A549 (cell line): ENCODE measurements at regions not wholly inside any gene's neighbourhood (a gene's known extent, or its start where the extent isn't known, plus 50 kb on each side); places are given as distances from the start of the nearest gene placed in this dataset.

Experiments used
- ATAC-seq, 2 experiments: fragments of 200-7000 bp in 1 of 2; fragments of >200 bp in 1 of 2; cut with Nextera tagmentation in 1 of 2; cut with Tn5 transposase in 1 of 2; 3 replicates each; pipeline versions ENCODE4 v1.8.0 to v1.9.1; 2018 to 2020; ENCODE audit warnings: mild to moderate bottlenecking in 1 of 2, moderate library complexity in 1 of 2
- CTCF ChIA-PET: fragments of 300-600 bp; sonication (Branson Sonifier 250); formaldehyde crosslinking; extraction: SDS; loops from one replicate; lab custom pipeline; 2021; ENCODE audit warnings: antibody characterized with exemption, inconsistent platforms; lab: Yijun Ruan, JAX
- POLR2A ChIA-PET: fragments of 350-600 bp; formaldehyde crosslinking; extraction: SDS; loops from one replicate; lab custom pipeline; 2021; ENCODE audit warnings: antibody characterized with exemption, inconsistent platforms; lab: Yijun Ruan, JAX
- DNase-seq, 2 experiments: peaks; one replicate each; pipeline versions ENCODE4 v3.0.0 to v3.0.0-alpha.2; 2011 to 2016; ENCODE audit warnings: low read depth in 1 of 2, low spot score in 1 of 2
- FAIRE-seq: peaks from 2 replicates; lab custom pipeline; 2011; peaks lifted over from hg19 to GRCh38; lab: Jason Lieb, UNC
- H3K27ac ChIP-seq, 2 experiments: fragments of >200 bp; sonication (Bioruptor Twin); formaldehyde crosslinking; 3 replicates each; pipeline ENCODE4 v1.5.1; 2016 to 2017
- H3K4me1 ChIP-seq: fragments of >200 bp; sonication (Bioruptor Twin); formaldehyde crosslinking; 3 replicates; pipeline ENCODE4 v1.6.1; 2016
- H3K4me2 ChIP-seq: fragments of >200 bp; sonication (Bioruptor Twin); formaldehyde crosslinking; 3 replicates; pipeline ENCODE4 v1.6.1; 2016
- H3K4me3 ChIP-seq: fragments of >200 bp; sonication (Bioruptor Twin); formaldehyde crosslinking; 3 replicates; pipeline ENCODE4 v1.5.1; 2016
- H3K9me3 ChIP-seq: fragments of >200 bp; sonication (Bioruptor Twin); formaldehyde crosslinking; 3 replicates; pipeline ENCODE4 v1.6.1; 2016
- EHF ChIP-seq: fragments of 250-450 bp; sonication (Bioruptor Pico); IDR thresholded peaks from 2 replicates; pipeline ENCODE4 v1.5.0; 2020; ENCODE audit warnings: mild to moderate bottlenecking
- EHMT2 ChIP-seq: fragments of 200-600 bp; sonication (generic); IDR thresholded peaks from 2 replicates; pipeline ENCODE4 v1.6.1; 2016; ENCODE audit warnings: antibody characterized with exemption, low read depth, mild to moderate bottlenecking, moderate library complexity
- EP300 ChIP-seq, 2 experiments: fragments of >200 bp; sonication (Bioruptor Twin); formaldehyde crosslinking; IDR thresholded peaks; 2 replicates in 1 of 2; 3 replicates in 1 of 2; pipeline ENCODE4 v1.6.1; 2016 to 2017
- JUN ChIP-seq, 2 experiments: fragments of >200 bp; sonication (Bioruptor Twin); formaldehyde crosslinking; IDR thresholded peaks; 2 replicates in 1 of 2; 3 replicates in 1 of 2; pipeline ENCODE4 v1.6.1; 2016 to 2017
- KDM1A ChIP-seq: fragments of 200-600 bp; sonication (generic); IDR thresholded peaks from 2 replicates; pipeline ENCODE4 v1.6.1; 2016; ENCODE audit warnings: low read depth, mild to moderate bottlenecking
- KDM5A ChIP-seq: fragments of 200-600 bp; sonication (generic); IDR thresholded peaks from 2 replicates; pipeline ENCODE4 v1.6.1; 2016; ENCODE audit warnings: antibody characterized with exemption, mild to moderate bottlenecking
- MAFK ChIP-seq: fragments of 450-650 bp; IDR thresholded peaks from 2 replicates; pipeline ENCODE4 v1.6.1; 2014; ENCODE audit not compliant: partially characterized antibody
- MAZ ChIP-seq: fragments of 150-350 bp; IDR thresholded peaks from 2 replicates; pipeline ENCODE4 v1.6.1; 2014; ENCODE audit warnings: antibody characterized with exemption, low read depth, low read length, borderline replicate concordance
- POLR2A ChIP-seq: IDR thresholded peaks from 2 replicates; pipeline ENCODE4 v1.6.1; 2012; ENCODE audit warnings: mild to moderate bottlenecking, low read length
- RAD21 ChIP-seq, 2 experiments: fragments of >200 bp in 1 of 2; sonication (Bioruptor Twin) in 1 of 2; formaldehyde crosslinking in 1 of 2; IDR thresholded peaks in 1 of 2; conservative IDR thresholded peaks in 1 of 2; 2 replicates in 1 of 2; 3 replicates in 1 of 2; pipeline ENCODE4 v1.6.1; 2012 to 2018; ENCODE audit warnings: inconsistent platforms in 1 of 2
- RCOR1 ChIP-seq: fragments of 150-350 bp; IDR thresholded peaks from 2 replicates; pipeline ENCODE4 v1.6.1; 2014; ENCODE audit warnings: antibody characterized with exemption, low read length, low read depth
- ZC3H11A ChIP-seq: fragments of 450-650 bp; IDR thresholded peaks from 2 replicates; pipeline ENCODE4 v1.6.1; 2014; ENCODE audit warnings: antibody characterized with exemption, mild to moderate bottlenecking
- ZFP36 ChIP-seq: fragments of 450-650 bp; IDR thresholded peaks from 2 replicates; pipeline ENCODE4 v1.6.1; 2014; ENCODE audit warnings: borderline replicate concordance; ENCODE audit not compliant: partially characterized antibody
- WGBS: methylation state at CpG from one replicate; pipeline ENCODE4 v1.1.6; 2017; ENCODE audit errors: missing lambda C conversion rate; 5-methylcytosine and 5-hydroxymethylcytosine counted together
- TF ChIP-seq, protein P1 (sequence below): IDR thresholded peaks from 2 replicates; pipeline ENCODE4 v1.6.1; 2012
- TF ChIP-seq, protein P2 (sequence below): fragments of >200 bp; sonication (Bioruptor Twin); formaldehyde crosslinking; IDR thresholded peaks from 2 replicates; pipeline ENCODE4 v1.6.1; 2016
- TF ChIP-seq, protein P3 (sequence below): fragments of 250-450 bp; sonication (Bioruptor Pico); IDR thresholded peaks from 2 replicates; pipeline ENCODE4 v1.5.0; 2021; ENCODE audit warnings: mild to moderate bottlenecking, moderate library complexity, borderline replicate concordance
- TF ChIP-seq, protein P4 (sequence below): fragments of 450-650 bp; IDR thresholded peaks from 2 replicates; pipeline ENCODE4 v1.6.1; 2014; ENCODE audit warnings: antibody characterized with exemption

DNA sequence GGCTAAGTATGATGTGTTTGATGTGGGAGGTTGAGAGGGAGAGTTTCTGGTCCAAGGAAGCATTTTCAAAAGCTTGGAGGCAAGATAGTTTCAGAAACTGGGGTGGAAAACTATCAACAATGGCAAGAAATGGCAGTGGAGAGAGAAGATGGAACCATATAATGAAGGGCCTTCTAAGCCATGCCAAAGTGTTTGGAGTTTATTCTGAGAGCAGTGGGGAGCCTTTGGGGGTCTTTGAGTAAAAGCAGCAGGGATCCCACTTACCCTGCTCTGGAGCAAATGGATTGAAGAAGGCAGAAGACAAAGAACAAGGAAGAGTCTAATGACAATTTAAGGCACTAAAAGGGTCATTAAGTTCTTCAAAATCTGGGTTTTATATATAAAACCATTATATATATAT, 538.9 kb downstream of the UTRN start:
- Histone ChIP-seq H3K4me2 (no peak overlapping the region), H3K9me3 (no peaks in the 10 kb centered on the region), H3K4me3 (no peak overlapping the region), H3K27ac (no peak overlapping the region), H3K4me1 (no peaks in the 10 kb centered on the region)
- CTCF ChIA-PET = no interaction called here
- POLR2A ChIA-PET = no interaction called here
- no peak for ATAC-seq
- DNase-seq = no peak
- FAIRE-seq = no peak
- TF ChIP-seq MAZ (no peak), RCOR1 (no peak), EHMT2 (no peak)
- TF ChIP-seq, protein P1, sequence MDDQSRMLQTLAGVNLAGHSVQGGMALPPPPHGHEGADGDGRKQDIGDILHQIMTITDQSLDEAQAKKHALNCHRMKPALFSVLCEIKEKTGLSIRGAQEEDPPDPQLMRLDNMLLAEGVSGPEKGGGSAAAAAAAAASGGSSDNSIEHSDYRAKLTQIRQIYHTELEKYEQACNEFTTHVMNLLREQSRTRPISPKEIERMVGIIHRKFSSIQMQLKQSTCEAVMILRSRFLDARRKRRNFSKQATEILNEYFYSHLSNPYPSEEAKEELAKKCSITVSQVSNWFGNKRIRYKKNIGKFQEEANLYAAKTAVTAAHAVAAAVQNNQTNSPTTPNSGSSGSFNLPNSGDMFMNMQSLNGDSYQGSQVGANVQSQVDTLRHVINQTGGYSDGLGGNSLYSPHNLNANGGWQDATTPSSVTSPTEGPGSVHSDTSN = no peak
- TF ChIP-seq, protein P2, sequence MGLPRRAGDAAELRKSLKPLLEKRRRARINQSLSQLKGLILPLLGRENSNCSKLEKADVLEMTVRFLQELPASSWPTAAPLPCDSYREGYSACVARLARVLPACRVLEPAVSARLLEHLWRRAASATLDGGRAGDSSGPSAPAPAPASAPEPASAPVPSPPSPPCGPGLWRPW = no peak
- TF ChIP-seq, all 56 proteins: peak for 0

DNA sequence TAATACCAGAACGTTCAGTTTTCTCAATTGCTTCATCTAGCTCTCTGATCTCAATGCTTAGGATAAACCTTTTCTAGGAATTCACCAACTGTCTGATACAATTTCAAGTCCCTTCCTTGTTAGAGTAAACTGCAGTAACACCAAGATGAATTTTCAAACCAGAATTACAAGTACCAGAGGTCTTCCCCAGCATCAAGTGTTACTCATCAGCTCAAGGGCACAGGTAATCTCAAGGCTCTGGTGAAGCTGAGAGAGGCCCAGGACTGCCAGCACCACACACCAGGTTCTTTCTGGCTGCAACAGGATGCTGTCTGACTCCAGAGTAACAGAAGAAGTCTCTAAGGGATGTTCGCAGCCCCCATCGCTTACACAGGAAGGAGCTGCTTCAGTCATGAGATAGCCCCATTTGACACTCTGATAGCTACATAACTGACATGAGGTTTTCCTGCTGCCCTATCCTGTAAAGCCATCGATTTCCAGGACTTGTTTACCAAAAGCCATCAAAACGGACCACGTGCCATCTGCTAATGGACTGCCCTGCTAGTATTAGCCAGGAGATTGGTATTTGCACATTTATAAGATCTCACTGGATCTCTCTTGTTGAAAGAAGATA, 549.4 kb downstream of the UTRN start:
- Histone ChIP-seq H3K4me3 (no peak overlapping the region), H3K27ac (no peak overlapping the region), H3K4me1 (no peaks in the 10 kb centered on the region), H3K9me3 (no peaks in the 10 kb centered on the region), H3K4me2 (no peak overlapping the region)
- CTCF ChIA-PET = no interaction called here
- DNase-seq = no peak
- POLR2A ChIA-PET = no interaction called here
- FAIRE-seq = no peak
- ATAC-seq = no peak
- TF ChIP-seq KDM1A (no peak), RAD21 (conservative IDR thresholded peaks at IDR 0.05 in 1 of 2, IDR thresholded peaks at IDR 0.05 in 1 of 2) (no peak), ZC3H11A (no peak), ZFP36 (no peak), KDM5A (no peak), POLR2A (no peak), EP300 (IDR thresholded peaks at IDR 0.05) (no peak), JUN (IDR thresholded peaks at IDR 0.05) (no peak), EHF (no peak)
- TF ChIP-seq, protein P3, sequence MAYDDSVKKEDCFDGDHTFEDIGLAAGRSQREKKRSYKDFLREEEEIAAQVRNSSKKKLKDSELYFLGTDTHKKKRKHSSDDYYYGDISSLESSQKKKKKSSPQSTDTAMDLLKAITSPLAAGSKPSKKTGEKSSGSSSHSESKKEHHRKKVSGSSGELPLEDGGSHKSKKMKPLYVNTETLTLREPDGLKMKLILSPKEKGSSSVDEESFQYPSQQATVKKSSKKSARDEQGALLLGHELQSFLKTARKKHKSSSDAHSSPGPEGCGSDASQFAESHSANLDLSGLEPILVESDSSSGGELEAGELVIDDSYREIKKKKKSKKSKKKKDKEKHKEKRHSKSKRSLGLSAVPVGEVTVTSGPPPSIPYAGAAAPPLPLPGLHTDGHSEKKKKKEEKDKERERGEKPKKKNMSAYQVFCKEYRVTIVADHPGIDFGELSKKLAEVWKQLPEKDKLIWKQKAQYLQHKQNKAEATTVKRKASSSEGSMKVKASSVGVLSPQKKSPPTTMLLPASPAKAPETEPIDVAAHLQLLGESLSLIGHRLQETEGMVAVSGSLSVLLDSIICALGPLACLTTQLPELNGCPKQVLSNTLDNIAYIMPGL (CRISPR knock-in tag) = no peak
- TF ChIP-seq, protein P2 = no peak
- TF ChIP-seq, all 56 proteins: peak for 0
- WGBS = 85% methylated on average over 6 of the region's 6 CpGs

DNA sequence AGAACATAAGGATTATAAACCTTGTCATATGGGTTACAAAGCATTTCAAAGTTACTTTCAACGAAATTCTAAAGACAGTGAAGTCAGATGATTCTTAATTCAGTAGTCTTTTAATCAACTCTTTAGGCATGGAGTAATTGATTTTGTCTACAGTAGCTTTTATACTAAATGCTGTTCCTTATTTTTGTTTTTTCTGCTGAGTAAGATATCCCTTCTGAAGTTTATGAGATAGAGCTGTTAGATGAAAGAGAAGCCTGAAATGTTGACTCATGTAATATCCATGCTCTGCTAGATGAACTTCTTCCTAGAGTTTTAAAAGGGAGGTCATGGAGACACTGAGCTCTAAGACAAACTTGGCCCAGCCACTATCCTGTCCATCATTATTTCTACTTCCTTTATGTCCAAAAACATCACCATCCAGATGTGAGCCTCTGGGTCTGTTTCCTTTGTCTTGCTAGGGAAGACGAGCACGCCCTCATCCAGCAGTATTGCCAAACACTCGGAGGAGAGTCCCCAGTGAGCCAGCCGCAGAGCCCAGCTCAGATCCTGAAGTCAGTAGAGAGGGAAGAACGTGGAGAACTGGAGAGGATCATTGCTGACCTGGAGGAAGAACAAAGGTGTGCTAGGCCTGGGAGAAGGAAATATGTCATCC, 550.3 kb downstream of the UTRN start:
- H3K9me3 ChIP-seq = no peaks in the 10 kb centered on the region
- FAIRE-seq (no peak), DNase-seq (no peak), ATAC-seq (no peak)
- TF ChIP-seq, protein P4, sequence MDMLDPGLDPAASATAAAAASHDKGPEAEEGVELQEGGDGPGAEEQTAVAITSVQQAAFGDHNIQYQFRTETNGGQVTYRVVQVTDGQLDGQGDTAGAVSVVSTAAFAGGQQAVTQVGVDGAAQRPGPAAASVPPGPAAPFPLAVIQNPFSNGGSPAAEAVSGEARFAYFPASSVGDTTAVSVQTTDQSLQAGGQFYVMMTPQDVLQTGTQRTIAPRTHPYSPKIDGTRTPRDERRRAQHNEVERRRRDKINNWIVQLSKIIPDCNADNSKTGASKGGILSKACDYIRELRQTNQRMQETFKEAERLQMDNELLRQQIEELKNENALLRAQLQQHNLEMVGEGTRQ = no peak
- peak; percentile 12 for TF ChIP-seq MAFK
- ChIA-PET POLR2A (no interaction called here), CTCF (no interaction called here)
- H3K4me3 ChIP-seq = no peak overlapping the region
- 84% methylated on average over 6 of the region's 6 CpGs for WGBS
- H3K4me2 ChIP-seq = no peak overlapping the region
- no peak overlapping the region for H3K27ac ChIP-seq
- H3K4me1 ChIP-seq = no peaks in the 10 kb centered on the region
